SKM-1 treated with dmso at 0.1 percent for 144 hours (cell line): ENCODE measurements at regions not wholly inside any gene's neighbourhood (a gene's known extent, or its start where the extent isn't known, plus 50 kb on each side); places are given as distances from the start of the nearest gene placed in this dataset.

Experiments
- DNase-seq: peaks from one replicate; lab custom pipeline; 2025; ENCODE audit not compliant: unreplicated experiment; lab: John Stamatoyannopoulos, UW

DNA sequence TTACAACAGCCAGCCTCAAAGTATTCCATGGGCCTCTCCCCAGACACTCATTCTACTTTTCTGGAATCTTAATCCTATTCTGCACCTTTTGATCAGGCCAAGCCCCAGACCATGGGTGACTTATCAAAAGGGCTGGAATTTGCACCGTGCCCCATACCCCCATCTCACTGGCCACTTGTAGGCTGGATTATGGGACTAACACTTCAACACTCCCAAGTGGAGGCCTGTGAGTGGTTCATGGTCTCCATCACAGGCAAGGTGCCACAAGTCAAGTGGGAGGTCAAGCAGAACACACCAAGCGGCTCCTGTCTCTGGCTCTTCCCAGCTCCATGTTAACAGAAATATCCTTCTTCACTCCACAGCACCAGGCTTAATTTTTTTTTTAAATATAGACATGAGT lies 212.3 kb upstream of the HEY2 start:
- DNase-seq, result no peak

DNA sequence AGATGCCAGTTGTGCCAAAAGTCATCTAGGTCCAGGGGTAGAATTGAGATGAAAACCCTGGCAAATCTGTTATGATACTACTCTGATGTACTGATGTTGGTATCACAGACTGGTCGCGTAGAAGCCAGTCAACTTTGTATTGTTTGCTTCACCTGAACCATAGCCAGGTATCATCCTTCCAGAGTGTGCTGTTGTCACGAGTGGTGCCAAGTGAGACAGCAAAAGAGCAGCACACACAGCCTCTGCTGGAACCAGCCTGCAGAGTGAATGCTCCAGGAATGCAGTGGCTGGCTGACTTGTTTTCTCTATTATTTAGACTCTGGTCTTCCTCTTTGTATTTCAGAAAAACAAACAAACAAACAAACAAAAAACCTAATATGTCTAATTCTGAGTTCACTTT lies 209.5 kb upstream of the HEY2 start:
- no peak for DNase-seq

DNA sequence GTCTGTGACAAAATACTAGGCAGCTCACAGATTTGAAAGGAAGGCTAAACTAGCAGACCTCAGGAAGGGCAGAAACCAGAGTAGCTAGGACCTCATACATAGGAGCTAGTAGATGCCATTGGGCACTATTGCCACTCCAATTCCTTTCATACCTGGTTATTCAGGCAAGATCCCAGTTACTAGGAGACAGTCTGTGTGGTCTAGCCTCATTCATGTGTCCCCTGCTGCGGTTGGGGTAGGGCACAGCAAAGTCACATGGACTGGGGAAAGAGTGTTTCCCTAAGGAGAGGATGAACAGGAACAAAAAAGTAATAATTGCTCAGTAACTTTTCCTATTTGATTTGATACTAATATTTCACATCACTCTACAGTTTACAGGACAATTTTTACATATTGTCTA lies 204.6 kb upstream of the HEY2 start:
- DNase-seq, result no peak

DNA sequence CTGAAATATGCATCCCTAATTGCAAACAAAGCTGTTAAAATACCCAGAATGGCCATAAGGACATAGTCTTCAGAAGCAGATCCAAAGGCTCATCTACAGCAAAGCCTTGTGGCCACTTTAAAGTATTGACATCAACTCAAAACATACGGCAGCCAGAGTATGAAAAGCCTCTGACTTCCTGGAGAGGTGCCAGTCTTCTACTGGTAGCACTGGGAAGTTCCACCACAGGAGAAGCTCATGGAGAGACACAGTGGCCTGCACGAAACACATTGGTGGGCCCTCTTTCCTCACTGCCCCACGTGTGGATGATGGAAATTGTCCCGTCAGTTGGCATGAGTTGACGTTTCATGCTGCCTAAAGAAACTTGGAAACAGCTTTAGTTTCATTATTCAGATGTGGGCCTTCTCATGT lies 202.6 kb upstream of the HEY2 start:
- no peak for DNase-seq

DNA sequence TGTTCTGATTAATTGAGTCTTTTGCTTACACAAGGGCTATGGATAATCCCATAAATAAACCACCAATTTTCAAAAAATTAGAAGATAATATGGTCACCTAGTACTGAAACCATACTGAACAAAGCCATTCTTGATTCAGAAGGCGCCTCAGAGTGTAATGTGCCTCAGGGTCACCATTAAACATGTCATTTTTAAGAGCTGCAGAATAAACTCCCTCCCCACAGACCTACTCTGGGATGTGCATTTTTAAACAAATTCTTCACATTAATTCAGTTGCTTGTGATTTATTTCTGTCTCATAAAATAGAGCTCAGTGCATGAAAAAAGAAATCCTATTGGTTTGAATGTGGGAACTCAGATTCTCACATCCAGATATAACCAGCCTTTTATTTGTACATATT lies 202.1 kb upstream of the HEY2 start:
- no peak for DNase-seq

DNA sequence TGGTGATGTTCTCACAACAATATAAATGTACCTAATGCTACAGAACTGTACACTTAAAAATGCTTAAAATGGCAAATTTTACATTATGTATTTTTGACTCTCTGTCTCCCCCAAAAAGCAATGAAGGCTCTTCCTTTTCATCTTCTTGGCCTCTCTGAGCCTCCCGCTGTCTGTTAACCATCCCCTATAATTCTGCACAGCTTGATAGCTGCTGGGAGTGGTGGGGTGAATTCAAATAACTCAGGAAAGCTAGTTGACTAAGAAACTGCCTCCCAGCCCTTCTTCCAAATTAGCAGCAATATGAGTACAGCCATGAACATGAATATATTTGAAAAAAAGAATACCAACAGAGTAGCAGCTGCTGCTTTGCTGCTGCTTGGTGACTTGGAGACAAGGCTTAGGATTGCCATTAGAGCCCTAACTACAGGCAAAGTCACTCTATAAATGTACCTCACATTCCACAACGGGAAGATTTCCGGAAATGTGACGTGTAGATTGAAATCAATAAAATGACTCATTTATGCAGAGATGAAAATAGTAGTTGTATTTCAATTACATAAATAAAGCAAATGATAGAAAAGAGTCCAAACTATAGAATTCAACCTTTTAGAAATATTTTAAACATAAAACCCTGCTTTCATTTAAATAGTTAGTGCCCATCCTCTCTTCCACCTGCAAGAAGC lies 200.1 kb upstream of the HEY2 start:
- no peak for DNase-seq

DNA sequence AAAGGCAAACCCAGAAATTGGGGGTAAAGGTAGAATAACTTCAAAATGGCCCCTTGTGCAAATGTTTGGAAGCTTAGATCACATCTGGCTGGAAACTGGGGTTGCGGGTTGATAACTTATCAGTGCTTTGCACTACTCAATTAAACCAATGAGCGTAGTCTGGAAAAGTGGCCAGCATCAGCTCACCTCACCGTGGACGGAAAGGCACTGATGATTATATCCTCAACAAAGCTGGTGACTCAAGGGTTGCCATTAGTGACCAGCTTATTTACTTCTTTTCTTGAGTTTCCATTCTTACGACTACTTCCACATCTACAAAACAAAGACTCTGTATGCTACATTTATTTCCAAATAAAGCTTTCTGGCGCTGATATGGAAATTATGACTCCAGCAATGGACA lies 198.5 kb upstream of the HEY2 start:
- no peak for DNase-seq

DNA sequence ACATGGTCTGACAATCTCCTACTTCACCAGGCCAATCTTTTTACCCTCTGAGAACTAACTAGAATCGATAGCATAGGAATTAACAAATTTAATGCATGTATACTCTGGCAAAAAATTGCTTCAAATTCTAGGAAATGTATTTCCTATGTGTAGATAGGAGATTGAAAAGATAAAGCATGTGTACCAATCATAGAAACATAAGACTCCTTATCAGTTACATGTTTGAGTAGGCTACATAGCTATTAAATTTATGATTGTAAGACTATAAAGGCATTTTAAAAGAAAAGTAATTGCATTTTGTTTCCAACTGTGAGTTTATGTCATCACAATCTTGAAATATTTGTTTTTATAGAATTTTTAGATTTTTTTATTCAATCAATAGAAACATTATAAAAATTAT lies 196.6 kb upstream of the HEY2 start:
- DNase-seq, result no peak

DNA sequence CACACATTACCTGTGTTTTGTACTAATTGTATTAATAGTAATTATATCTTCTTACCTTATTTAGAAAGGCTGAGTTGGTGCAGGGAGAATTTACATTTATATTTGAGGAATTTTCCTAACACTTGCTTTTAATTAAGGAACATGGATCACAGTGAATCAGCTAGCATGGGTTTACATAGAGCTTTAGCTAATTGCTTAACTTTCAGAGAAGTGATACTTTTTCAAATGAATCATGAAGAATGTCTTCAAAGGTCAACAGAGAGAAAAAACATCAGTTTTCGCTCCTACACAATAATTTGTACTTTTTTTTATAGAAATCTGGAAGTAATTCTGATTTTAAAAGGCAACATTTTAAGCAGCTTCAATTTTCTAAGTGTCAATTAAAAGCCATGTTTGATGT lies 195.0 kb upstream of the HEY2 start:
- DNase-seq, result no peak

DNA sequence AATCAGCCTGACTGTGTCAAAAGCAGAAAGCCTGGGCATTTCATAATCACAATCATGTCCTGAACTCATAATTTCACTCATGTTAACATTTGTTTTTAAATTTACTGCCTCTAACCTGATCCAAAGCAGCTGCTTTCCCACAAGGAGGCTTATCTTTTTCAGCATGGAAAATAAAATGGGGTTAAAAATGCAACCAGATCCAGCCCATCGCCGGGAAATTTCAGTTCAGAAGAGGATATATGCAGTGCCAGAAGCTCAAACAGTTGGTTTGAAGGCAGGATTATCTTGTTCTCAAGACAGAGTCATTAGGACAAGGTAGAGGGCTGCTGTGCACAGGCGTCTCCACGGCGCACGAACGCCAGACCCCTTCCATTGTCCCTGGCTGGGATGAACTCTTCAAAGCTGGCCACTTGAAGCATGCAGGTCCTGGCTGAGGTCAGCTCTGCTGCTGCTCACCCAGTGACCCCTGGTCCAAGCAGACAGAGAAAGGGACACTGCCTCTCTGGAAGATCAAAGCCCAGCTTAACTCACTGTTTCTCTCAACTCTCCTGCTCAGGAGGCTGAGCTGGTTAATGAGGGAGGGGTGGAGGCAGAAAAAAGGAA lies 191.1 kb upstream of the HEY2 start:
- no peak for DNase-seq

DNA sequence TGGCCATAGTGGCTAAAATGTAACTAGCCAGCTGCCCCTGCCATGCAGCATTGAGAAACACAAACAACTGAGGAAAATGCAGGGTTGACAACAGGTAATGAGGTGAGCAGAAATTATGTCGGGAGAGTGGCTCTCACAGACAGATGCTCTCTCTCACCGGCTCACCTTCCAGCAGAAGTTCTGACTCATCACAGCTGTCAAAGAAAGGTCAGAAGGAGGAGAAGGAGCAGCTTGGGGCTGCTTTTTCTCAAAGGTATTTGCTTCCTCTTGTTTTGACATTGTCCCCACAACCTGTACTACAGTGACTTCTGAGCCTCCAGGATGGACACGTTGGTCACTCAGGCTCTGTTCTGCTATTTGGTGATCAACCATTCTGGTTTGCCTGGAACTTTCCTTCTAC lies 190.5 kb upstream of the HEY2 start:
- no peak for DNase-seq

DNA sequence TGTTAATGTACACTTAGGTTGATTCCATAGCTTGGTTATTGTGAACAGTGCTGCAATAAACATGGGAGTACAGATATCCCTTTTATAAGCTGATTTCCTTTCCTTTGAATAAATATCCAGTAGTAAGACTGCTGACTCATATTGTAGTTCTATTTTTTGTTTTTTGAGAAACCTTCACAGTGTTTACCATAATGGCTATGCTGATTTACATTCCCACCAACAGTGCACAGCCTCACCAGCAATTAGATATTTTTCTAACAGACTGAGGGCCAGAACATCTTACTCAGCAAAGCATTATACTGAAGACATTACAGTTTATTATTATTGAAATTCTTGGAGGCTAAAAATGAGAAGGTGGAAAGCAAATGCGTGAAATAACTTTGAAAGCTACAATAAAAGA lies 187.3 kb upstream of the HEY2 start:
- no peak for DNase-seq

DNA sequence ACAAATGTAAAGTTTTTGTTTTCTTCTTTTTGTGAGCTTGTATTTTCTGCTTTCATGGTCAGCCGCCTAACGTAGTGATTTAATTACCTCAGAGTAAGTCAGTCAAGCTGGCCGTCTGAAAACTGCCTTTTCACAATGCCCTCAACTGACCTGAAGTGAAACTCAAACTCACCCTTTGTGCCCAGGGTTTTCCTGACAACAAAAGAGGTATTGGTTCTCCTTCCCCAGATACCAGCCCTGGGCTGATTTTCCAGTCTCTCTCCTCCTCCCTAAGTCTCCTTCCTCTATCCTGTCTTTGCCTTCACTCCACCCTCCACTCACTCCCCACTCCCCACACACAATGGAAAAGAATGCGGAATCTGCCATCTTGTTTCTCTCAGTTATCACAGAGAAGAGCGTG lies 184.5 kb upstream of the HEY2 start:
- no peak for DNase-seq

DNA sequence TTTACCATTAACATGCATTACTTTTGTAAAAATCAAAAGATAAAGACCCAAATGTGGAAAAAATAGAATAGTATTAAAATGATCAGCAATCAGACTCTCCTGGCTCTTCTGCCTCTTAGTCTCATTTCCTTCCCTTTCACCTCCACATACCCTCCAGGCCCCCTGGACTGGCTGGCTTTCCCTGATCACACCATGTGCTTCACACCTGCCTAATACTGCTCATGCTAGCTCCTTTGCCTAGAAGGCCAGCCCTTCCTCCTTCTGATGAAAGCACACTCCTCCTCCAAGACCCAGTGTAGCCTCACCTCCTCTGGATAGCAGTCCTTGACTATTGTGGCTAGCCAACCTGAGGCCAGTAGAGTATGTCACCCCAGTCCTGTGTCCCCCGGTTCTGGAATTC lies 182.0 kb upstream of the HEY2 start:
- DNase-seq, result no peak

DNA sequence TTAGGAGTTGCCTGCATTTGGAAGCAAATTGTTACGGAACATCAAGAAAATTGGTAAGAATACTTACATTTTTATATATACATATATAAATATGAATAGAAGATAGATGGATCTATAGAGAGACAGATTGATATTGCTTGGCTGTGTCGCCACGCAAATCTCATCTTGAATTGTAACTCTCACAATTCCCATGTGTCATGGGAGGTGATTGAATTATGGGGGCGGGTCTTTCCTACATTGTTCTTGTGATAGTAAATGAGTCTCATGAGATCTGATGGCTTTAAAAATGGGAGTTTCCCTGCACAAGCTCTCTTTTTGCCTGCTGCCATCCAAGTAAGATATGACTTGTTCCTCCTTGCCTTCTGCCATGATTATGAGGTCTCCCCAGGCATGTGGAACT lies 180.8 kb upstream of the HEY2 start:
- DNase-seq, result no peak

DNA sequence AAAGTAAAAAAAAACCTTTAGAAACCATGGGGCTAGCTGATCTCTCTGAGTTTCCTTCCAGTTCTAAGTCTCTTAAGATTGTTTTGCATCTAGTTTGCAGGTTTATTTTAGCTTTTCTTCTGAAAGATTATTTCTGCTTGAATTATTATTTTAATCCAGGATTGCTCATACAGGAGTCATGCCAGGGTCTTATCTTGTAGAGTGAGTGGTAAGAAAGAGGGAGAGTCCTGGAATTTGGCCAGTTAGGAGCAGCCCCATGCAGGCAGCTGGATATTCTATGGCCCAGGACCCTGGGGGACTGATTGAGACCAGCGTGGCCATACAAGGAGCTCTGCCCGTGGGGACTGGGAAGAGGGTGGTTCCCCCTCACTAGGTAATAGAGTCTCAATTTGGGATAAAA lies 178.9 kb upstream of the HEY2 start:
- DNase-seq, result no peak

DNA sequence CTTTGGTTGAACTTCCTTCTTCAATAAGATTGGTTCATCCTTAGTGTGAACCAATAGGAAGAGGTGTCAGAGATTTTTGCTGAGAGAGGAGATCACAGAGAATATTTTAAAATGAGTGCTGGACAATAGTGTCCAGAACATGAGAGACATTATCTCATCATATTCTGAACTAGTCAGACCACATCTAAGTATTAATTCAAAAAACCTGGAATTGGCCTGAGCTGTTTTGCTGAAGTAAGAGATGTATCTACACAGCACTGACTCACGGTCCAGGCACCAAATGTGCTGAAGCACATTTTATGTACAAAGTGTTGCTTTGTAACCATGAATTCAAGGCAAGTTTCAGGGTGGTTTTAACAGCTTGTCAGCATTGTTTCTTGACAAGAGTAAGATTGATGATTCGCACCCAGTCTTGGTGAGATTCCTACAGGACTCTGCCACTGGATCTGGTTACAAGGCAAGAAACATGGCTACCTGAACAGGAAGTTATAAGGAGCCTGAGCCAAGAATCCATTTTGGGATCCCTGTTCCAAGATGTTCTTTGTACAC lies 178.2 kb upstream of the HEY2 start:
- no peak for DNase-seq

DNA sequence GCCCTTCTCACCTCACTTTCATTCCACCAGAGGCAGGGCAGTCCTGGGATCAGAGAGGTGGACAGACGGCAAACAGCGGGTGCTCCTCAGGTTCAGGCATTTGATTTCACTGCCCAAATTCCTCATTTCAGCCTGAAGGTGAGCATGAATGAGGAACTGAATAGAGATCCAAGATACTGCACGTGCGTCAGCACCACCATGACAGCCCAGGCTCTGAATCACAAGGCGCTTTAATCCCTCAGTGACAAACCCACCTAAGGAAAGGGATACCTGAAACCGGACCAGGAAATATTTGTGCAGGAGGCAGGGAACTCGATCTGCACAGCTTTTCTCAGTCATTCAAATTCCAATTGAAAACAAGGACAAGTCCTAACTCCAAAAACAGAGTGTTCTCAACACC lies 174.8 kb upstream of the HEY2 start:
- no peak for DNase-seq

DNA sequence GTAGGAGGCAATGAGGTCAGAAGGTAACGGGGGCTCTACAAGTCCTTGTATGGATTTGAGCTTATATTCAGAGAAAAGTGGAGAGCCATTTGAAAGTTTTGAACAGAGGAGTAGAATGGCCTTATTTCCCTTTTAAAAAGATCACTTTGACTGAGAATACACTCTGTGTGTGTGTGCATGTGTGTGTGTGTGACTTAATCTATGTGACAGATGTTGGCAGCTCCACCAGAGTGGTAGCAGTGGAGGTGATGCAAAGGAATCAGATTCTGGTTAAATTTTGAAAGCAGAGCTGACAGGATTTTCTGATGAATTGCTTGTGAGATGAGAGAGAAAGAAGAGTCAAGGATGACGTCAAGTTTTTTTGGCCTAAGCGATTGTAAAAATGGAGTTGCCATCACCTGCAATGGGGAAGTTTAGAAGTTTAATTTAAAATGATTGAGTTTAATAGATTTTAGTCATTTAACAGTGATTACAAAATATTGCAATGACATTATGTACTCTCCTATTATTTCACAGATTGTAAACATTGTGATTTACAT lies 172.2 kb upstream of the HEY2 start:
- DNase-seq, result no peak

DNA sequence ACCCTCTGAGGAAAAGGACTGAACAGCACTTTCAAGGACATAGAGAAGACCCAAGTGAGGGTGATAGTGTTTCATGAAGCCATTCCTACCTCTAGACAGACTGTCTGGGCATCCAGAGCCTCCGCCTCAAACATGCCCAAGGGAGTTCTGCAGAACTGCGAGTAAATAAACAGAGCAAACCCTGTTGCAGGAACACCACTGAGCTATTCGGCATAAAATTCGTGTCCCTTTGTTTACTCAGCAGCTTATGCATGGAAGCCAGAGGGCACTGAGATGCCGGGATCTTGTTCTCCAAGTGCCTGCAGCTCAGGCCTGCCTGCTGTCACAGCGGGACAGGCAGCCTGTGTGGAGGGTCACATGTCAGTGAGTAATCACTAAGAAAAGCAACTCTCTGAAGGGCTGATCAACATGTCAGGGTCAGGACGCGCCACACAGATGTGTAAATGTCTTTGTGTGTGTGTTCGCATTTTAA lies 164.9 kb upstream of the HEY2 start:
- no peak for DNase-seq

DNA sequence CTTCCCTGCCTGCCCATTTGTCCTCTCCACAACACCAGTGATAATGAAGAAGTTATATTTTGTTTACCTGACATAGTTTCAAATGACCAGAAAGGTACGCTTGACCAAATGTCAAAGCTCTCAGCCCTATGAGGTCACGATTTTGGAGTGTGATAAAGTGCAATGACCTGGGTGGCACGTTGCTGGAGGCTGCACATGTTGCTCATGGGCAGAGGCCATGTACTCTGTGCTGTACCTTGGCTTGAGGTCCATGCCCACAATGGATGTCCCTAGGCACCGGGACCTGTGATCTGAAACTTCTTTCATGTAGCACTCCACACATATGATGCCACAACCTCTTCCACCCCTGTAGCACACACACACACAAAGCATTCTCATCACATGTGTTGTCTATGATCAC lies 164.0 kb upstream of the HEY2 start:
- no peak for DNase-seq

DNA sequence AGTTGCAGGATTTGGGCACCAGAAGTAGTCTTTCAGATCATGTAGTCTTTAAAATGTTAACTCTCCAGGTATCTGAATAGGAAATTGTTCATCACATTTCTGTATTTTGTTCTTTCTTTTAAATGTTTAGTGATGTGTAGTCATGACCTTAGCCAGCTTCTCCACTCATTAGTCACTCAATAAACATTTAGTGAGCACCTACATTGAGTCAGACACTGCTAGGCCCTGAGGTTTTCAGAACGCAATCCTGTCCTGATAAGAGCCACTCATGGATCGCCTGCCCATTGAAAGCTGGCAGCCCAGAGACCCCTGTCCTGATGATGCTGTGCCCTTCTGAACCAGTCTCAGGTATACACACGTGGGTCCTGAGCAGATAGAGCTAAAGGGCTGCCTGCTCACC lies 163.4 kb upstream of the HEY2 start:
- DNase-seq, result no peak

DNA sequence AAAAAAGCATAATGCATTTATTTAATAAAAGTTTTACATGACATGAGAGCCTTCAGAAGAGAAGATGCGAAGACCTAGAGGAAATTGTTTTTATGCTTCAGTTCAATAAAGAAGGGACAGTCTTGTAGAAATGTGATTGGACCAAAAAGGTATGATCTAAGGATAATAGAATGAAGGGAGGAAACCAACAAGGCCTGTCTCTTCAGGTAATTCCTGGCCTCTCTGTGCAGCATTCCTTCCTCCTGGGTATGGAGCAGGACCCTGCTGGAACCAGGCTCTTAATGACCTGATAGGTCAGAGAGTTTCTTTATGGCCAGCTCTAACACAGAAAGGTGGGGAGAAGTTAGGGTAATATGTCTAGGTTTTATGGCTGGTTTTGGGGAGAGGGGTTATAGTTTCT lies 162.8 kb upstream of the HEY2 start:
- no peak for DNase-seq
